T-helper 17 cell (primary cell): ENCODE measurements at regions not wholly inside any gene's neighbourhood (a gene's known extent, or its start where the extent isn't known, plus 50 kb on each side); places are given as distances from the start of the nearest gene placed in this dataset.
"Not testable (repeated sequence)": the region's sequence is repeated elsewhere in the genome, so short reads cannot be mapped to it uniquely, and the experiment has no call there.

Experiments
- ATAC-seq: fragments of 150-1000 bp; cut with Tn5 transposase; 2 replicates; pipeline ENCODE4 v1.10.0; 2021; ENCODE audit warnings: mild to moderate bottlenecking, moderate library complexity
- DNase-seq, 3 donors: peaks; one replicate each; pipeline versions ENCODE4 v3.0.0 to v3.0.0-alpha.2; 2020 to 2021
- H3K9me3 ChIP-seq: one replicate; pipeline ENCODE4 v1.7.0; 2013; ENCODE audit warnings: low read length, mild to moderate bottlenecking; ENCODE audit not compliant: control insufficient read depth, poor library complexity, severe bottlenecking
- H3K27ac Mint-ChIP-seq: one replicate; pipeline ENCODE4 v1.8.0; 2022; ENCODE audit warnings: mild to moderate bottlenecking, moderate library complexity, mixed read lengths
- H3K27me3 Mint-ChIP-seq: one replicate; pipeline ENCODE4 v1.8.0; 2022; ENCODE audit warnings: mixed read lengths
- H3K36me3 Mint-ChIP-seq: one replicate; pipeline ENCODE4 v1.8.0; 2022; ENCODE audit warnings: low read depth, mixed read lengths
- H3K4me1 Mint-ChIP-seq: one replicate; pipeline ENCODE4 v1.8.0; 2022; ENCODE audit warnings: mild to moderate bottlenecking, mixed read lengths
- H3K4me3 Mint-ChIP-seq: one replicate; pipeline ENCODE4 v1.8.0; 2022; ENCODE audit warnings: mild to moderate bottlenecking, moderate library complexity, mixed read lengths

DNA sequence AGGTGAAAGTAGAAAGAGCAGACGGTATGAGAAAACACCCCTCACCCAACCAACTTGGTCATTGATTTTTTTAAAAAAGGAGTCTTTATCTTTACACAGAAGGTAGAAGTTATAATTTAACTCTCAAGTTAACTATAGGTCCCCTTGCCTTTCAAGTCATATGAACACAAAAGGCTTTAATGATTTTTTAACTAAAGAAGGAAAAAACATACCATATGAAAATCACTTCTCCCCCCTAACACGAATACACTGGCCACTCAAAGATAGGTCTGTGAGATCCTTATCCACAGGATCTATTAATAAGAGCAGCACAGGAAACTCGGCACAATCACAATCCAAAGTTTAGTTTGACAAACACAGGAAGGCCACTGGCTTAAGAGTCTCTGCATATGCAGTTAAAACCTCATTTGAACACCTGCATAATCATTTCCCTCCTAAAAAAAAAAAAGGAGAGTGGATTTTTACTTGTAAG is 138.0 kb downstream of the ENC1 start:
- no peaks in the 10 kb centered on the region for H3K9me3 ChIP-seq
- H3K27ac Mint-ChIP-seq, result no peak overlapping the region
- H3K36me3 Mint-ChIP-seq, result peaks cover 2% of the 10 kb centered on the region
- no peak overlapping the region for H3K4me3 Mint-ChIP-seq
- no peaks in the 10 kb centered on the region for H3K4me1 Mint-ChIP-seq
- DNase-seq, result no peak
- H3K27me3 Mint-ChIP-seq, result peaks cover 5% of the 10 kb centered on the region
- no peak for ATAC-seq

DNA sequence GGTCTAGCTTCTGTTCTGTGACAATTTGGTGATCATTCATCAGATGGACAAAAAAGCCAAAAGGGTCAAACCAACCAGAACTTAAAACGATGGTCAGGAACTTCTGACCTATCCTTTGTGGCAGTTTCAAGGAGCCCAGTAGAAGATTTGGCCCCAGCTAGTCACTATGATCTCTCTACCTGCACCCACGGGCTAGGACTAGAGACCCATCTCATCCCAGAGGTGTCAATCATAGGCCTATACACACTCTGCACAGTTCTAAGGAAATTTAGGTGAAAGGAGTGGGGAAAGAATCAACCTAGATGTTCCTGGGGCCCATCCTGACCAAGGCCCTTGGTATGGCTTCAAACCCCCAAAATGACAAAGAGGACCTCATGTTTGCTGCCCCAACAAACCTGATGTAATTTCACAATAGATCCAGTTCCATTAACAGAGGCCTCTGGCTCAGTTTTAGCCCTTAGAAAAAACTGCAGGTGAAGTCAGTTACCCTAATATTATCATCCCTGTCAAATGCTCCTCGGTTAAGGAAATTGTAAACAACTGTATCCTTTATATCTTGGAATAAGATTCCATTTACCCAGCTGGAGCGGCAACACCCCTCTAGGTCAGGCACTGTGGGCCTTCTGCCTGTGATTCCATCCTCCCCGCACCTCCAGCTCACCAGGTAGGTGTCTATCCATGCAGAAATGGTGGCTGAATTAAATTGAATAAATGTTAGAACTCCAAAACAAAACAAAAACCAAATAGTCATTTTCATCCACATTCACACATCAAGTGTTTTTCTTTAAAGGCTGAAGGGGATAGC is 138.7 kb downstream of the ENC1 start:
- H3K27ac Mint-ChIP-seq, result no peak overlapping the region
- H3K36me3 Mint-ChIP-seq, result peaks cover 2% of the 10 kb centered on the region
- H3K27me3 Mint-ChIP-seq, result peaks cover 5% of the 10 kb centered on the region
- no peak for ATAC-seq
- no peaks in the 10 kb centered on the region for H3K4me1 Mint-ChIP-seq
- no peak overlapping the region for H3K4me3 Mint-ChIP-seq
- no peaks in the 10 kb centered on the region for H3K9me3 ChIP-seq
- no peak for DNase-seq

DNA sequence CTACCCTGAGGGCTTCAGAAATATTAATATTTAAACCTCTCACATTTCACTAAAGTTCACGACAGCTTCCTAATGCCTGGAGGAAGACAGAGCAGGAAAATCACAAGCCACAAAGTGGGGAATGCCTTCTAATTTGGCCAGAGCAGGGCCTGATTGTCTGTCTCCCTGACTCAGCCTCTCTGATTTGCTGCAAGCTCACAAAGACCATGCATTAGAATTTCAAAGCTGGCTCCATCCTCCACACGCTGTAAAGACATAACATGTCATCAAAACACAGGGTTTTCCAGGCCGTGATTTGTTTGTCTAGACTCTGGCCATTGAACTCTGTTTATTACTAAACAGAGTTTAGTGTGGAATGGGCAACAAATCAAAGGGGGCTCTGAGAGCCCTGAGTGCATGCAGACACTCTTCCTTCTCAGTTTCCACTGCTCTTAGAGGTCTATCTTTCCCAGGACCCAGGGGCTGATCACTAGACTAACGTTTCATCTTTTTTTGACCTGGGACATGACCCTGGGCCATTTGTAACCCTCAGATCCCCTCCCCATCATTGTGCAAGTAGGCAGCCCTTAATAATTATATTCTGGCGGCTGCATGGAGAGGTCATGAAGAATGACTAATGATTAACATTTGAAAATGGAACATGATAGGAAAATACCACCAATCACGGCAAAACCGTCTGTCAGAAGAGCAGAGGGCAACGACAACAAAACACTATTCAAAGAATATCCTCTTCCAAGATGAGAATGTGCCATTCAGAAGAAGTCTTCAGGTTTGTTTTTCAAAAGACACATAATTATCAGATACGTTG is 140.2 kb downstream of the ENC1 start:
- ATAC-seq, result no peak
- H3K4me3 Mint-ChIP-seq, result no peak overlapping the region
- no peaks in the 10 kb centered on the region for H3K9me3 ChIP-seq
- H3K36me3 Mint-ChIP-seq, result no peaks in the 10 kb centered on the region
- H3K4me1 Mint-ChIP-seq, result no peaks in the 10 kb centered on the region
- H3K27me3 Mint-ChIP-seq, result no peaks in the 10 kb centered on the region
- DNase-seq, result no peak
- H3K27ac Mint-ChIP-seq, result no peak overlapping the region

DNA sequence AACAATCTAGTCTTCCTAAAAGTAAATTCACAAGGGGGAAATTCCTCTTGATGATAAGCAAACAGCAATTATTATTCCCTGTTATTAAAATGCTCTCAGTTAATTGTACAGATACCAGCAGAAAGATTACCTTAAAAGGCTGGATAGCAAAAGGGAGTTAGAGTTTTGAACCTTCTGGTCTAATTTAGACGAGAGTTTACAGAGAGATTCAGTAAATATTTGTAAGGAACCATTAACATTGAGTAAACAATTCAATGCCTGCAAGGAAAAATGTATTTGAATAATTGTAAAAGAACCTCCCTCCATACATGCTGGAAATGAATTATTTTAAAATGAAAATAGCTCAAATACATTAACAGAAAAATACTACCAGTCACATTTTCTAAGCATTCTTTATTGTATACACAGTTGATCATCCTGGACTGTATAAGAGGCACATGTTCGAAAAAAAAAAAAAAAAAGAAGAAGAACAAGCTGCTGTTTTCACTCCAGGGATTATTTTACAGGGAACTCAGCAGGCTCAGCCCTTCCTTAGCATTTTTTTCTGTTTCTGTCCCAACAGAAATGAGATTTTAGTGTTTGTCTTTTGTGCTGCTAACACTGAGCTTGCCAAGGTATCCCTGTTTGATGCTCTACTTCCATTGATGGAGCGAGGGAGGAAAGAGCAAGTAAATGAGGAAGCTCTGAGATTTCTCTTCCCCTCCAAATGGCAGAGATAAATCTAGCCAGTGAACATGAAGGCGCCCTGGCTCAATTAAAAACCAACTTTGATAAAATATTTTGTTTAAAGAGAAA is 141.1 kb downstream of the ENC1 start:
- DNase-seq (no peak), ATAC-seq (no peak)
- H3K9me3 ChIP-seq, result no peaks in the 10 kb centered on the region
- no peaks in the 10 kb centered on the region for H3K4me1 Mint-ChIP-seq
- peaks cover 2% of the 10 kb centered on the region for H3K27me3 Mint-ChIP-seq
- no peak overlapping the region for H3K27ac Mint-ChIP-seq
- H3K36me3 Mint-ChIP-seq, result no peaks in the 10 kb centered on the region
- H3K4me3 Mint-ChIP-seq, result no peak overlapping the region

DNA sequence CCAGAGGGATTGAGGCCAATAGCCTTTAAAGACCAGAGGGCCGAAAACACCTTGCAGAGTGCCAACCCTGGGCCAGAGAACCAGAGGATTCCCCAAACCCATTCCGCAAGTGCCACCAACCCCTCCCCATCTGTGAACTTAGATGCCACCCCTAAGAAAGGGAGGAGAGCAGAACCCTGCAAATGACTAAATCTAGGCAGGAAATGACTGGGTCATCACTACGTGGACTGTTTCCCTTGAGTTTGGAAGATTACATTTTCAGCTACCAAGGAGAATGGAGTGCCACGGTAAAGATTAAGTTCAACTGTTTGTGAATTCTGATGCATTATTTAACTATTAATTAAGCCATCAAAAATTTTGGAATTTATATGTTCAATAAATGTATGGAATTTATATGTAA is 142.8 kb downstream of the ENC1 start:
- no peak overlapping the region for H3K4me3 Mint-ChIP-seq
- peaks cover 10% of the 10 kb centered on the region for H3K27me3 Mint-ChIP-seq
- no peaks in the 10 kb centered on the region for H3K9me3 ChIP-seq
- no peak for DNase-seq
- no peaks in the 10 kb centered on the region for H3K36me3 Mint-ChIP-seq
- no peak for ATAC-seq
- no peaks in the 10 kb centered on the region for H3K4me1 Mint-ChIP-seq
- H3K27ac Mint-ChIP-seq, result no peak overlapping the region

DNA sequence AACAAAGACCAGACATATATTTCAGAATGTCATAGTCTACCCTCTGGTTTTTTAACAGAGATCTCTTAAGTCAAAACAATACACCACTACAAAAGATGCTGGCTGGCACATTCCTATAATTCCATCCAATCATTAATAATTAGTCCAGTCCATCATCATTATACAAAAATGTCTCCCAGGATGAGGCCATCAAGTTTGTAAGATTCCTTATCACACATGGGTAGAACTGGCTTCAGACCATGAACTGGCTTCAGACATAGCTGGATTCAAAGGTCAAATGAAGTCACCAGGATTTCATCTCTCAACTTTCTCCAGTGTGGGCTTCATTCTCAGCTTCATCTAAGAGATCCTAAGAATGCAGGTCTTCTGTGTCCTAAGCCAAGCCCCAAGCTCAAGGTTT is 147.1 kb downstream of the ENC1 start:
- DNase-seq (no peak), ATAC-seq (no peak)
- H3K27ac Mint-ChIP-seq, result no peak overlapping the region
- no peaks in the 10 kb centered on the region for H3K4me1 Mint-ChIP-seq
- H3K9me3 ChIP-seq, result no peaks in the 10 kb centered on the region
- peaks cover 28% of the 10 kb centered on the region for H3K27me3 Mint-ChIP-seq
- no peak overlapping the region for H3K4me3 Mint-ChIP-seq
- H3K36me3 Mint-ChIP-seq, result no peaks in the 10 kb centered on the region

DNA sequence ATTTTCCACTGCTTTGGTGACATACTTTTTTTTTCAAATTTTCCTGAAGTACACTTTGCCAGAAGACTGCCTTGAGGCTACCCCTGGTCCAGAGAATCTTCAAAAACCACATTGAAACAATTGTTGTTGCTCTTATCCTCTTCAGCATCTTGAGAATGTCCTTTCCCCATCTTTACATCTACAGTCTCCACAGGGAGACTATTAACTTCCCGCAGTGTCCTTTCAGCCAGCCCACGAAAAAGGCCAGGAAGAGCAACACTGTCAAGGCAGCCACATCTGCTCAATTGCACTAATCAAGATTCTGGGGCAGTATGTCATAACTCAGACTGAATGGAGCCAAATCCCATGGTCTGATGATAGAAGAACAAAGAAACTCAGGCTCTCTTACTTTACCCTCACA is 148.3 kb downstream of the ENC1 start:
- H3K9me3 ChIP-seq, result no peaks in the 10 kb centered on the region
- peaks cover 28% of the 10 kb centered on the region for H3K27me3 Mint-ChIP-seq
- H3K36me3 Mint-ChIP-seq, result no peaks in the 10 kb centered on the region
- H3K27ac Mint-ChIP-seq, result no peak overlapping the region
- no peak overlapping the region for H3K4me3 Mint-ChIP-seq
- H3K4me1 Mint-ChIP-seq, result no peaks in the 10 kb centered on the region
- ATAC-seq (no peak), DNase-seq (no peak)

DNA sequence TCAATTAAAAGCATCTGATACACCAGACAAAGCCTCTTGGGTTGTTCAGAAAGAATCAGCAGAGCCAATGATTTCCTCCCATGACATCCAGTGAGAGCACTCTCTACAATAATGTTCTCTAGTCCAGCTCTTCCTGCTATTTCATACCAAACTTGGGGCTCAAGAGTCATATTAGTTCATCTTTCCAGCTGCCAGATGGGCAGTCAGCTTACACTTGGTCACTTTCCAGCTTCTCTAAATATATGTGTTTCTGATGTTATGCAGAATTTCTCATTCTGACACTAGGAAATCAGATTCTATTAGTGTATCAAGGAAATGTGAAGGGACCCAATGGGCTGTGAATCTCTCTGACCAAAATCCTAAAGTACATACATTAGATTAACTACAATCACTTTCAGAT is 148.9 kb downstream of the ENC1 start:
- no peaks in the 10 kb centered on the region for H3K4me1 Mint-ChIP-seq
- no peak for DNase-seq
- peaks cover 28% of the 10 kb centered on the region for H3K27me3 Mint-ChIP-seq
- no peak overlapping the region for H3K27ac Mint-ChIP-seq
- H3K9me3 ChIP-seq, result no peaks in the 10 kb centered on the region
- no peak for ATAC-seq
- H3K36me3 Mint-ChIP-seq, result no peaks in the 10 kb centered on the region
- H3K4me3 Mint-ChIP-seq, result no peak overlapping the region

DNA sequence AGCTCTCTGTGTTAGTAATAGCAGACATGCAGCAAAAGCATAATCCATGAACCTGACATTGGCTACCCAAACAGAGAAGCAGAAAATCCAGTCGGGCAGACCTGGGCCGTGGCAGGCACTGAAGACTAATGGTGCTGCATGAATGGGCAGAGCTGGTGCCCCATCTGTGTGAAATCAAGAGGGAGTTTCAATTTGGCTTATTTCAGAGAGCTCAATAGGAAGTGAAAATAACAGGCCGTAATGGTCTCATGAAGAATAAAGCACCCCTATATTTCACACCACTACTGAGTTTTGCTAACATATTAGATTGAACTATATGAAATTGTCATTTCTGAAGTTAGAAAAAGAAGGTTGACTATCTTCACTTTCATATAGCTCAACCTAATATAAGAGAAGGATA is 149.7 kb downstream of the ENC1 start:
- no peaks in the 10 kb centered on the region for H3K4me1 Mint-ChIP-seq
- H3K36me3 Mint-ChIP-seq, result no peaks in the 10 kb centered on the region
- H3K27ac Mint-ChIP-seq, result no peak overlapping the region
- peak; percentile 55 for ATAC-seq
- DNase-seq, result no peak
- H3K27me3 Mint-ChIP-seq, result peaks cover 28% of the 10 kb centered on the region
- no peaks in the 10 kb centered on the region for H3K9me3 ChIP-seq
- H3K4me3 Mint-ChIP-seq, result no peak overlapping the region

DNA sequence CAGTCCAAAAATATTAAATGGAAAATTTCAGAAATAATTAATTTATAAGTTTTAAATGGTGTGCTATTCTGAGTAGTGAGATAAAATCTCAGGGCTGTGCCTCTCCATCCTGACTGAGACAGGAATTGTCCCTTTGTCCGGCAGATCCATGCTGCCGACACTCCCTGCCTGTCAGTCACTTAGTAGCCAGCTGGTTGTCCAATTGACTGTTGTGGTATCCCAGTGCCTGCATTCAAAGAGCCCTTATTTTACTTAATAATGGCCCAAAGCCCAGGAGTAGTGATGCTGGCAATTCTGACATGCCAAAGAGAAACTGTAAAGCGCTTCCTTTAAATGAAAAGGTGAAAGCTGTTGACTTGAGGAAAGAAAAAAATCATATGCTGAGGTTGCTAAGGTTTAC is 157.5 kb downstream of the ENC1 start:
- ATAC-seq, result no peak
- Mint-ChIP-seq H3K27ac (no peak overlapping the region), H3K27me3 (peaks cover 18% of the 10 kb centered on the region), H3K4me1 (no peaks in the 10 kb centered on the region), H3K4me3 (no peak overlapping the region), H3K36me3 (no peaks in the 10 kb centered on the region)
- no peak for DNase-seq
- no peaks in the 10 kb centered on the region for H3K9me3 ChIP-seq

DNA sequence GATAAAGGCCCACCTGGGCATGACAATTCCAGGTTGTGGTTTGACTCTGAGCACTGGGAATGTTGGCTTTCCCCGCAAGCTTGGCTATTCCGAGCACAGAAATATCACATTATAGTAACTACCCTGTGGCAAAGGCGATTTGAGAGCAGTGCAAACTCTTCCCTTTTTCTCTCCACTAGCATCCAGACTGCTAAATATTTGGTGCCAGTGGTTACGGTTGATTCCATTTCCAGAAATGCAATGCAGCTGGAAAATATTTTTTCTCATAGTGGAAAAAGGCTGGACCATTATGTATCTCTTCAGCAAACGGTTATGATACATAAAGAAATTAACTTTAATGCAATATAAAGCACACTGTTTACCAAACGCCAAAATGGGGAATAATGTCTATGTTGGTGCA is 158.0 kb downstream of the ENC1 start:
- H3K4me1 Mint-ChIP-seq, result no peaks in the 10 kb centered on the region
- H3K36me3 Mint-ChIP-seq, result no peaks in the 10 kb centered on the region
- H3K9me3 ChIP-seq, result no peaks in the 10 kb centered on the region
- ATAC-seq (no peak), DNase-seq (no peak)
- H3K27me3 Mint-ChIP-seq, result peaks cover 23% of the 10 kb centered on the region
- H3K4me3 Mint-ChIP-seq, result no peak overlapping the region
- no peak overlapping the region for H3K27ac Mint-ChIP-seq

DNA sequence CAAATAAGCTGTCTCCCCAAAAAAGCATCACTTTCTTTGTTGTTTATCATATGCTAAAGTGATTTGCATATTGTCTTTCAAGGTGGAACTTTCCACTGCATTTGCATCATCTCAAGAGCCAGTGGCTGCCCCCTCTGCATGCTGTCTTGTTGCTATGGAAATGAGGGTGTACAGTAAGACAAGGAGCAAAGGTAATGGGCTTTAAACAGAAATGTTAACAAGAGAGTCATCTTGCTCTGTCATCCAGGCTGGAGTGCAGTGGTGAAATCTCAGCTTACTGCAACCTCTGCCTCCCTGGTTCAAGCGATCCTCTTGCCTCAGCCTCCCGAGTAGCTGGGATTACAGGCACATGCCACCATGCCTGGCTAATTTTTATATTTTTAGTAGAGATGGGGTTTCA is 159.2 kb downstream of the ENC1 start:
- not testable (repeated sequence) for ATAC-seq, H3K4me1 Mint-ChIP-seq, H3K9me3 ChIP-seq, H3K27ac Mint-ChIP-seq, DNase-seq, H3K36me3 Mint-ChIP-seq, H3K4me3 Mint-ChIP-seq
- H3K27me3 Mint-ChIP-seq, result peaks cover 33% of the 10 kb centered on the region

DNA sequence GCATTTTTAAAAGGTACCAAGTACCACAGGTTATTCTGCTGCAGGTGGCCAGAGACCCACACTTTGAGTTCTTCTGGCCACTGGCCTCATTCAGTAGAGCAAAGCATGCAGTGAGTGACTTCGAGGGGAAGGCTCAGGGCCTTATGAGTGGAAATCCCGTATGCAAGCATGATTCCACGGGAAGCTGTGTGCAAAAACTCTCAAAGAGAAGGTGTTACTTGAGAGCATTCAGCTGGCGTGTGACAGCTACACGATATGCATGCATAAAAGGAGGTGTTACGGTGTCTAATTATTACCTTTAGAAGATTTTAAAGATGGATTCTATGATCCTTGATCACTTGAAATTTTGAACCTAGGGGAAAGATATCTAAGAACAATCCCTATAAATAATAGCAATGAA is 160.3 kb downstream of the ENC1 start:
- no peak overlapping the region for H3K27ac Mint-ChIP-seq
- H3K36me3 Mint-ChIP-seq, result no peaks in the 10 kb centered on the region
- peaks cover 37% of the 10 kb centered on the region for H3K27me3 Mint-ChIP-seq

More for the DNA sequence above, 160.3 kb downstream of the ENC1 start:
- H3K4me1 Mint-ChIP-seq, result peaks cover 2% of the 10 kb centered on the region
- DNase-seq (no peak), ATAC-seq (no peak)
- H3K9me3 ChIP-seq, result no peaks in the 10 kb centered on the region
- no peak overlapping the region for H3K4me3 Mint-ChIP-seq
